ENCODE measurements at regions not wholly inside any gene's neighbourhood (a gene's known extent, or its start where the extent isn't known, plus 50 kb on each side); places are given as distances from the start of the nearest gene placed in this dataset.

DNA sequence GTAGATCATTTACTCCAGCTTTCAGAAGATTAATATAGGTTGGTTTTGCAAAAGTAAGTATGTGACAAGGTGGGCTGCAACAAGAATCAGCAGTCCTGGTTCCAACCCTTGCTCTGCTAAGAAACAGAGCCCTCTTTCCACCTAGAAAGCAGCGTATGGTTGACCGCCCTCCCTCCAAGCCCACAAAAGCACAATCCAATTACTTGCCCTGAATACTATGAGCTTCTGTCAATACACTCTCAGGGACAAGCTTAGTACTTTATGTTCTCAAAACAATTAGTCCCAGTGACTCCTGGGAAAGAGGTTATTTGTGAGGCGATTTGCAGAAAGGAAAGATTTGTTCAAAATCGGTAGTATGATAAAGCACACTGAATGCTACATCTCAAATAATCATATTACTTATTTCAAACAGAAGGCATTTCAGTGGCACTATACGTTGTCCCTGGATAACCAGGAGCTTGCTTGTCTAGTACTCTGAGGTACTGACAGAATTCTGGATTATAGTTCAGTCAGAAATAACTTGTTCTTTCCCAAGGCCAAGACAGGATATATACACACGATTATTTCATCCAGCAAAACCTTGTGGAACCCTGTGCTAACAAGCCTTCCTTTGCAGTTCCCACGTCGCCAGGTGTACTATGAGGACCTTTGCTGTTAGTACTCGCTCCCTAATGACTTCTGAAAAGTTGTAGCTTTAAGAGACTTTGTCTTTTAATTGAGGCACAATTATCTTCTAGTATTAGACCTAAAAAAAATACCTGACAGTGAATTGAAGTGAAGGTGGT lies 96.9 kb upstream of the ADTRP start:
- no peak for TF ChIP-seq EZH2 (IDR thresholded peaks at IDR 0.05; ENCODE audit: borderline replicate concordance, insufficient read depth, low read depth, low read length, poor library complexity, severe bottlenecking)
- TF ChIP-seq, protein P1, sequence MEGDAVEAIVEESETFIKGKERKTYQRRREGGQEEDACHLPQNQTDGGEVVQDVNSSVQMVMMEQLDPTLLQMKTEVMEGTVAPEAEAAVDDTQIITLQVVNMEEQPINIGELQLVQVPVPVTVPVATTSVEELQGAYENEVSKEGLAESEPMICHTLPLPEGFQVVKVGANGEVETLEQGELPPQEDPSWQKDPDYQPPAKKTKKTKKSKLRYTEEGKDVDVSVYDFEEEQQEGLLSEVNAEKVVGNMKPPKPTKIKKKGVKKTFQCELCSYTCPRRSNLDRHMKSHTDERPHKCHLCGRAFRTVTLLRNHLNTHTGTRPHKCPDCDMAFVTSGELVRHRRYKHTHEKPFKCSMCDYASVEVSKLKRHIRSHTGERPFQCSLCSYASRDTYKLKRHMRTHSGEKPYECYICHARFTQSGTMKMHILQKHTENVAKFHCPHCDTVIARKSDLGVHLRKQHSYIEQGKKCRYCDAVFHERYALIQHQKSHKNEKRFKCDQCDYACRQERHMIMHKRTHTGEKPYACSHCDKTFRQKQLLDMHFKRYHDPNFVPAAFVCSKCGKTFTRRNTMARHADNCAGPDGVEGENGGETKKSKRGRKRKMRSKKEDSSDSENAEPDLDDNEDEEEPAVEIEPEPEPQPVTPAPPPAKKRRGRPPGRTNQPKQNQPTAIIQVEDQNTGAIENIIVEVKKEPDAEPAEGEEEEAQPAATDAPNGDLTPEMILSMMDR (IDR thresholded peaks at IDR 0.05): no peak
